ENCODE measurements at regions not wholly inside any gene's neighbourhood (a gene's known extent, or its start where the extent isn't known, plus 50 kb on each side); places are given as distances from the start of the nearest gene placed in this dataset.
A peak's percentile ranks its signal among the peaks of the same experiment; 100 is the strongest.

GRCh38 chr9:89978185-89978584, 373.4 kb downstream of the GADD45G start:
- TF ChIP-seq, protein P1, sequence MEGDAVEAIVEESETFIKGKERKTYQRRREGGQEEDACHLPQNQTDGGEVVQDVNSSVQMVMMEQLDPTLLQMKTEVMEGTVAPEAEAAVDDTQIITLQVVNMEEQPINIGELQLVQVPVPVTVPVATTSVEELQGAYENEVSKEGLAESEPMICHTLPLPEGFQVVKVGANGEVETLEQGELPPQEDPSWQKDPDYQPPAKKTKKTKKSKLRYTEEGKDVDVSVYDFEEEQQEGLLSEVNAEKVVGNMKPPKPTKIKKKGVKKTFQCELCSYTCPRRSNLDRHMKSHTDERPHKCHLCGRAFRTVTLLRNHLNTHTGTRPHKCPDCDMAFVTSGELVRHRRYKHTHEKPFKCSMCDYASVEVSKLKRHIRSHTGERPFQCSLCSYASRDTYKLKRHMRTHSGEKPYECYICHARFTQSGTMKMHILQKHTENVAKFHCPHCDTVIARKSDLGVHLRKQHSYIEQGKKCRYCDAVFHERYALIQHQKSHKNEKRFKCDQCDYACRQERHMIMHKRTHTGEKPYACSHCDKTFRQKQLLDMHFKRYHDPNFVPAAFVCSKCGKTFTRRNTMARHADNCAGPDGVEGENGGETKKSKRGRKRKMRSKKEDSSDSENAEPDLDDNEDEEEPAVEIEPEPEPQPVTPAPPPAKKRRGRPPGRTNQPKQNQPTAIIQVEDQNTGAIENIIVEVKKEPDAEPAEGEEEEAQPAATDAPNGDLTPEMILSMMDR (optimal IDR thresholded peaks at IDR 0.05 in 1 of 3, IDR thresholded peaks at IDR 0.05 in 1 of 3, conservative IDR thresholded peaks at IDR 0.05 in 1 of 3; ENCODE audit: extremely low read depth in 1 of 3, insufficient read depth in 2 of 3, low read length in 3 of 3): peak; percentile 48 to 51 (median 50)
- TF ChIP-seq EZH2 (IDR thresholded peaks at IDR 0.05; ENCODE audit: low read length): no peak

All from keratinocyte (primary cell).